ENCODE measurements at regions not wholly inside any gene's neighbourhood (a gene's known extent, or its start where the extent isn't known, plus 50 kb on each side); places are given as distances from the start of the nearest gene placed in this dataset.
A peak's percentile ranks its signal among the peaks of the same experiment; 100 is the strongest.

GRCh38 chr14:51398898-51399297 lies 158.9 kb downstream of the TMX1 start:
- no peak for DNase-seq (ENCODE audit: low spot score)

GRCh38 chr14:51400139-51400538 lies 160.1 kb downstream of the TMX1 start:
- DNase-seq (ENCODE audit: low spot score): no peak

DNA sequence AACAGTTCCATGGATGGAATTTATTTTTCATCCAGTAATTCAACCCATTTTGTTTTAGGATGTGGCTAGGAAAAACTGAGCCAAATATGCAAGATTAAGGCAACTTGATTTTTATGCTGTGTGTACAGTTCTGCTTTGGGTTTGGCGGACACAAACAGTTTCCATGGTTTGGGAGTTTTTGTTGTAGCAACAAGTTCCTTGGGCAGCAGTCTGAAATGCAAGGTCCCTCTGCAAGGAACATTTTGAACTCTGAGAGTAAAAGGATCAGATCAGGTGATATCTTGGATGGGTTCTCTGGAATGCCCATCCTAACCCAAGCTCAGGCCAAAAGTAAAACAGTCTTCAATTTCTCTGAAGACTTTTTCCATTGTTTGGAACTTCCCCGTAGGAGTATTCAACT lies 161.2 kb downstream of the TMX1 start:
- DNase-seq (ENCODE audit: low spot score): no peak

DNA sequence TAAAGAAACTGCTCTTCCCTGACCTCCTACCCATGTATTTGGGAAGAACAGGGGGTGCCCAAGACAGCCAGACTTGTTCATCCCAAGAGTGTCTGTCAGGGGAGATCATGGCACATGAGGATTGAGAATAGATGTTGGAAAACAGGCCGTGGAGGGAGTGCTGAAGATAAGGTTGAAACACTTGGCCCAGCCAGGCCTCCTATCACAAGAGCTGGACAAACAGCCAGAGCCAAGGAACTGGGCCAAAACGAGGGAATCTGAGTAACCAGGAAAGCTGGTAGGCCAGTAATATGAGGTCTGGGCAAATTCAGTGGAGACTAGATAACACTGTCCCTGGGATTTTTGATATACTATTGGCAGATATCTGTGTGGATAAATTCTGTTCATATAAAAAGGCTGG lies 161.7 kb downstream of the TMX1 start:
- no peak for DNase-seq (ENCODE audit: low spot score)

DNA sequence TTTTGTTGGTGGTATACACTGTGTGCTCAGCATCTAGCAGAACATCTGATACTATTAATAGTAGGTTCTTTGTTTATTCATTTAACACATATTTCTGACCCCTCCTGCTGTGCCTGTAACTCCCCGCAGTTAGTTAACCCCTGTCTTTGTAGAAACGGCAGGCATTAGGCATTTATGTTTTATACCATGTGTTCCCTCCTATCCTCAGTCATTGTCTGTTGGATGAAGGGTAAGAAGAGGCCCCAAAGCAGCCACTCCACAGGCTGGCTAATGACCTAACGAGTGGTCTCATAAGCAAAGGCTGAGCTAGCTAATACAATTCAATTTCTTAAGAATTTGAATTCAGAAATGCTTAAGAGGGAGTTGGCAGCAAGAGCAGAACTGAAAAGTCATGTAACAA lies 170.8 kb downstream of the TMX1 start:
- DNase-seq (ENCODE audit: low spot score): no peak

DNA sequence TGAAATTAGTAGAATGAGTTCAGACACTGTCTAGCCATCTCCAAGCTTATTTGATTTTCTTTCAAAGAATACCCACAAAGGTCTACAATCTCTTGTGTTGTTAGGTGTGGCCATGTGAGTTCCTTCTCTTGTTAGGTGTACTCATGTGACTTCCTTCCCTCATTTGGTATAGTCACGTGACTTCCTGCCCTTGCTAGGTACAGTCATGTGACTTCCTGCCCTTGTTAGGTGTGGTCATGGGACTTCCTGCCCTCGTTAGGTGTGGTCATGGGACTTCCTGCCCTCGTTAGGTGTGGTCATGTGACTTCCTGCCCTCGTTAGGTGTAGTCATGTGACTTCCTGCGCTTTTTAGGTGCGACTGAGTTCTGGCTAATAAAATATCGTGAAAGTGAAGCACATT lies 179.6 kb downstream of the TMX1 start:
- DNase-seq (ENCODE audit: low spot score): no peak

GRCh38 chr14:51422704-51423103 lies 182.7 kb downstream of the TMX1 start:
- no peak for DNase-seq (ENCODE audit: low spot score)

GRCh38 chr14:51424041-51424440 lies 184.0 kb downstream of the TMX1 start:
- DNase-seq (ENCODE audit: low spot score): no peak

DNA sequence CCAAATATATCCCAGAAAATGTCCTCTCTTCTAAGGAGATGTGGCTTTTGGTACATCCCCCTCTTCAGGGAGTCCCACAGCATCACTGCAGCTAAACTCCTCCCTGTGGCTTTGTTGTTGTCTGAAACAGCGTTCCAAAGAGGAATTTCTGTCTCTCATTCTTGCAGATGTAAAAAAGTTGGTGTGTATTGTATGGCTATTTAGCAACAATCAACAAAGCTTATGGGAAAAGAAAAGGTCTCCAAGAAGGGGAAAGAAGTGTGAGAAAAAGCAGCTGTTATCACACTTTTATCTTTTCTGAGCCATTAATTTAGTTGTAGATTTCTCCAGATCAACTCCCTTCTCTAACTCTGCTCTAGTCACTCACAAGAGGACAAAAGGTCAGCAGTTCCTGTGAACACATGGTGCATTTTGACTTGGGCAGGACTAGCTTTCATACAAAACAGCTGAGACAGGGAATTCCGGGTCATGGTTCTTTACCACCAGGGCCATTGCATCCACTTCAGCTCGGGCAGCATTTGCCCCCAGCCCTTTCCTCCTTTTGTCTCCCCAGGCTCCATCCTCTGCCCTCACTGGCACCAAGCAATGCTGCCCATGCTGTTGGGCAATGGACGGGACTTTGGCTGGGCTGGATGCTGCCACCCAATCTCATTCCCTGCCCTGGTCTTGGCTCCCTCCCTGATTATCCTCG lies 184.7 kb downstream of the TMX1 start:
- DNase-seq (ENCODE audit: low spot score): no peak

DNA sequence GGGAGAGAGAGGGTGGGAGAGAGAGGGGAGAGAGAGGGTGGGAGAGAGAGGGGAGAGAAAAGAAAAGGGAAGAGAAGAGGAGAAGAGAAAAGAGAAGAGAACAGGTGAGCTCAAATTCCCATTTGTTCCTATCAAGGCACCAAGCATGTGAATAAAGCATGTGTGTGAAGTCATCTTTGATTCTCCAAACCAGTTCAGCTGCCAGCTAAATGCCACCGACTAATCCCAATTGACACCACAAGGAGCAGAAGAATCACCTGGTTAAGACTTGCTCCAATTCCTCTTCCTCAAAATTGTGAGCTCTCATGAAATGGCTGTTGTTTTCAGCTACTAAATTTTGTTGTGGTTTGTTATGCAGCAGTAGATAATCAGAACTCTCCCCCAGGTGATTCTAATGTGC lies 188.9 kb downstream of the TMX1 start:
- no peak for DNase-seq (ENCODE audit: low spot score)

- peak; percentile 76 for DNase-seq (ENCODE audit: low spot score)
These were observed 190.0 kb downstream of the TMX1 start for GRCh38 chr14:51430079-51430478.

GRCh38 chr14:51430633-51431032 lies 190.6 kb downstream of the TMX1 start:
- peak; percentile 49 for DNase-seq (ENCODE audit: low spot score)

- no peak for DNase-seq (ENCODE audit: low spot score)
These were observed 191.1 kb downstream of the TMX1 start for GRCh38 chr14:51431033-51431709.

- DNase-seq (ENCODE audit: low spot score): no peak
These were observed 191.7 kb downstream of the TMX1 start for GRCh38 chr14:51431741-51432140.

DNA sequence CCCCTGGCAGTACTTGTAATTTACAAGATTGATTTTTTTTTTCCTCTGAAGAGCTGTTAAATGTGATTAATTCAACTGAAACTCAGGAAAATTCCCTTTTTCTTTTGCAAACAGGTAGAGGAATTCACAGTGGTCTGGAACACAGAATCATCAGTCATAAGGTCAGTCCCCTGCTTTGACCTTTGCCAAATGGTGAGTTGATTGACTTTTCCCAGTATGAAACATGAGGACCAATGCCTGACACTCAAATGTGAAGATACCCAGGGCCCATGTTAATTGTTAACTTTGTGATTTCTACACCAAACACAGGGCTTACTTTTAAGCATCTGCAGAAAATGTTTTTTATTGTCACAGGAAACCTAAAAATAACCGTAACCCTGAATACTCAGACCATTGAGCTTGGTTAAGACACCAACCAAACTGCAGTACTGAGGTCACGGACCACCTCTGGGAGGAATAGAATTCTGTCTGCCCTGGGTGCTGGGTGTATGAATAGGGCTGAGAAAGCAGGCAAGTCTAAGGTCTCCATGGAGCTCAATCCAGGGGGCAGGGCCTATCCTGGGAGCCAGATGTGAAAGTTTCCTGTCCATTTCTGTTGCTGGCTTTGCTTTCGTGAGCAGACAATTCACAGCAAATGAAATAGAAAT lies 192.4 kb downstream of the TMX1 start:
- no peak for DNase-seq (ENCODE audit: low spot score)

DNA sequence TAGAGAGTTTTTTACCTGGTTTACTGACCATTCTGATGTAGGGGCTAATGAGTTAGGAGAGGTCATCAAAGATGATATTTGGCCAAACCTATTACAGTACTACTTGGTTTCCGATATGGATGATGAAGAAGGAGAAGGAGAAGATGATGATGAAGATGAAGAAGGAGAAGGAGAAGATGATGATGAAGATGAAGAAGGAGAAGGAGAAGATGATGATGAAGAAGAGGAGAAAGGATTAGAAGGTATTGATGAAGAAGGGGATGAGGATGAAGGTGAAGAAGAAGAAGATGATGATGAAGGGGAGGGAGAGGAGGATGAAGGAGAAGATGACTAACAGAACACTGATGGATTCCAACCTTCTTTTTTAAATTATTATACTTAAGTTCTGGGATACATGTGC lies 196.6 kb downstream of the TMX1 start:
- no peak for DNase-seq (ENCODE audit: low spot score)

DNA sequence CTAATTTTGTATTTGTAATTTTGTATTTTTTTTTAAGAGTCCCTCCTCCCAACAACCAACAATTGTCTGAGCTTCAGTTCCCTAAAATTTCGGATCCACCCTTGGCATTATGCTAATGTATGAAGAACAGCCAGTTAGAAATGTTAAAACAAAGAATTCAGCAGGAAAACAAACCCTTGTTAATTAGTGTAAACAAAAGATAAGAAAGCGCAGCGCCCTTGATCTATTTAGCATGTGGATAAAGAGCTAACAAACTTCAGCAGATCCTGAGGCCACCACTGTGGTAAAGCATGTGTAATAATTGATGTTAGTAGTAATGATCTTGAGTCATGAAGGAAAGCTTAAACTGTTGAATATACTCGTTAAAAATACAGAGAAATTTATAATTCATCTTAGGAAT lies 199.8 kb downstream of the TMX1 start:
- no peak for DNase-seq (ENCODE audit: low spot score)

DNA sequence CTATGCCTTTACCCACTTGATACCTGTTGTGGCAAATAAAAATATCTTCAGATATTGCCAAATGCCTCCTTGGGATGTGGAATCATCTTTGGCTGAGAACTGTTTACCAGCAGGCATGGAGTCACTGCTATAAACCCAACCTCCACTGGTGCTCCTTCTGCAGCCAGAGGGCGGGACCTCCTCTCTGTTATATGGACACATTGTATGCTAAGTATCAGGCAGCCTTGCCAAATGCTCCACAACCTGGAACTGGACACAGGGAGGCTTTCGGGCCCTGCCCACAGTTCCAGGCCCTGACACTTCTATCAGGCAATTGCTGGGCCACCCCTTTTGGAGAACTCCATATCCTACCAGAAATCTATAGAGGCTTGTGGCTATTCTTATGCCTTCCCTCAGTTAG lies 201.0 kb downstream of the TMX1 start:
- DNase-seq (ENCODE audit: low spot score): no peak

DNA sequence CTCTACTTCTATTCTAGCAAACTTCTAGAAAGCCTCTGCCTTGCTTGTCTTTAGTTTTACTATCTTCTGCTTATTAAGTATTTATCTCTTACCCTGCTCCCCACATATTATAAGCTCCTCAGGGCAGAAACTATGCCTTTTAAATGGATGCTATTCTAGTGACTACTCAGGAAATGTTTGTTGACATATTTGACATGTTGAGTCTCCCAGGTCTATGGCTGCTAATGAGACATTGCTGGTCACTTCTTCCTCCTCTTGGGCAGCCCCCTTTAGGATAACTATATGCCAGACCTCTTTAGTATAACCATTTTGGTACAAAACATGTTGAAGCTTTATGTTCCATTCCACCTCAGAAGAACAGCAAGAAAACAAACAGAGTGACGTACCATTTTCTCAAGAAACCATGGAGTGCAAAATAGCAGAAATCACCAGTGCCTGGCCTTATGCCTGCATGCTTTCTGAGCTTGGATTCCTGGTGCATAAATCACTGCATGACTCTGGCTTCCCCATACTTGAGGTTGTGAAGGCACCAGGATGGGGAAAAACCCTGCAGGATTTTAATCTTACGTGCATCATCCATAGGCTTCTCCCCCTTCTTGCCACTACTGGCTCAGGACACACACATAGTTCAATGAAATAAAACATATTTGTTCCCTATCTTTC lies 202.6 kb downstream of the TMX1 start:
- no peak for DNase-seq (ENCODE audit: low spot score)

- DNase-seq (ENCODE audit: low spot score): no peak
These were observed 203.4 kb downstream of the TMX1 start for GRCh38 chr14:51443195-51444018.

DNA sequence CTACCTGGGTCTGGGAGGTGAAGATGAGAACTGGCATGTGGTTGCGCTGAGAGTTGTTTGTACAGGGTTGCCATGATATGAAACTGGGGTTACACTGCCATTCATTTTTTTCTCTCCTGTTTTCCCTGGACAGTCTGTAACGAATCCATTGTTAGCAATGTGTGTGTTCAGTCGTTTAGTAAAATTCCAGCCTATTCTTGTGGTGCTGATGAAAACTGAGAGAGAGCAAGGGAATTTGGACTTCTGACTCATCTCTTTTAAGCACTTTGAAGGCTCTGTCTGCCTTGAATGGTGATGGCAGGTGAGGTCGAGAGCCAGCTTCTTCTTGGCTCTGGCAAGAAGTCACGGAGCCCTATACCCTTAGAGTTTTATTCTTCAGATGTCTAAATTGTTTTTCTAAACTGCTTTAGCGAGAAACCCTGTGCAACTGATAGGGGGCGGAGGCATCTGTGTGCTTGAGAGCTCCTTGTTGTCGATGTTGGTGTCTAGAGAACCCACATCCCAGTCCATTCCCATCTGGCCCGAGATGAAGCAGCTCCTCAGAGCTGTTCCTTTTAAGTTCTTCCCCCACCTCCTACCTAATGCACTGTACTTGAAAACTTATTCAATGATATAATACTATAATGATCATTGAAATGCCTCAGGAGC lies 204.4 kb downstream of the TMX1 start:
- no peak for DNase-seq (ENCODE audit: low spot score)

DNA sequence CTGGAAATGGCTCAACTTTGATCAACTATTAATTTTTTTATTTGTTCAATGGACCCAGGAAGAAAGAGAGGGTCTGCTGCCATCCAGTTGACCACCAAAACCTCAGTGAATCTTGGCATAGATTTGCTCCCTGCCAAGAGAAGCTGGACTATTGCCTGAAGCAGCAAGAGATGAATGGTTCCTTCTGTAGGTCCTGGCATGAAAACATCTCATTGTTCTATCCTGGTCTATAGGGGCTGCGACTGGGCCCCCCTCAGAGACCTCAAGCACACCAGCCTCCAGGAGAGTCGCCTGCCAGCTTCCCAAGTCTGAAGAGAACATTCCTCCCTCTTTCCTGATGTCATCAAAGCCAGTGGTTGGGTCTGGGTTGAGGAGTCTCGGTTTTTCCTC lies 204.9 kb downstream of the TMX1 start:
- peak; percentile 36 for DNase-seq (ENCODE audit: low spot score)

All from COLO829 (cell line).